Central memory CD4-positive, alpha-beta T cell (primary cell): ENCODE measurements at regions not wholly inside any gene's neighbourhood (a gene's known extent, or its start where the extent isn't known, plus 50 kb on each side); places are given as distances from the start of the nearest gene placed in this dataset.
"Not testable (repeated sequence)": the region's sequence is repeated elsewhere in the genome, so short reads cannot be mapped to it uniquely, and the experiment has no call there.

Source experiments
- DNase-seq: peaks from one replicate; pipeline ENCODE4 v3.0.0; 2022

DNA sequence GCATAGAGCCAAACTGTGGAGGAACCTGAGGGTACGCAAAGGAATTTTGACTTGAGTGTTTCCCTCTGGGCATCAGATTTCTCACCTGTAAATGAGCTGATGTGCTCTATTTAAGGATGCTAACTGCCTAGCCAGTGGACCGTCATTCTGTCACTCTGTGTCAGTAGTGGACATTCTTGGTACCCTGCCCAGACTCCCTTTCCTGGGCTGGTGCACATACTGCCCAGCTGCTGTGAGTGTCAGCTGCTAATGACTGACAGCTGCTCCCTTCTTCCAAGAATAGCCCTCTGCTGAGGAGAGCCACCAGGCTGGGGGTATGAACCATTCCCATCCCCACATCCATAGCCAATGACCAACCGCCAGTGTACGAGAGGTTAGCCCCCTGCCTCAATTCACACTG is 193.1 kb upstream of the DAB1 start:
- DNase-seq = no peak

- DNase-seq = no peak
These were observed 192.1 kb upstream of the DAB1 start for GRCh38 chr1:57615956-57616355.

- no peak for DNase-seq
These were observed 189.0 kb upstream of the DAB1 start for GRCh38 chr1:57612833-57613232.

DNA sequence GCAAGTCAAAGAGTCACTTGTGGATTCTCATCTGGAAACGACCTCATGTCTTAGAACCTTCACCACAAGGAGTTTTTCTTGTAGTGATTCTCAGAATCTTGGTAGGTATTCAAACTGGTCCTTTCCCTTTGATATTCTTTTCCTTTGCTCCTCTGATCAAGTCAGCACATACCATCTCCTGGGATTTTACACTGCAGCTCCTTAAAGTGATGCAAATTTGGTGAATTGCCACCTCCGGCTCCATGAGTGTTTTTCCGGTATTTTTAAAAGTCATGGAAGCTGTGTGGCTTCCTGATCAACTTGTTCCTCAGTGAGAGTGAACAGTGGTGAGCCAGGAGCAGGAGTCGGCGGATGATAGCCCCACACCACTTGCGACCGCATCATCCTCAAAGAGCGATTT is 182.1 kb upstream of the DAB1 start:
- DNase-seq = no peak

DNA sequence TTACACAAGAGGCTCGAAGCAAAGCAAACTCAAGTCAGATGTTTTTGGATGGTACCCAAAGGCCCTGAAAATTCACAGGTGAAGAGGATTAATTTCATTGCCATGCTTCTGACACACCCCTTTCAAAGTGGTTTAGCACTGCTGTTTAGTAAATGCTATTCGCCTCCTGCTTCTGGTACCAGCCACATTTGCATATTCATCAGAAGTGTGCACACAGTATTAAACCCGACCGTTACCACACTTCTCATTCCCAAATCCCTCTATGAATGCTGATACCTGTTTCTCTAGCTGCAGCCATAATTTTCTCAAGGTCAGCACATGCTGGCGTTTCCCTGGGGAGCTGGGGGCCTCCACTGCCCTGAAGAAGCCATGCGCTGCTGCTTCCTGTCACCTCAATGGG is 179.8 kb upstream of the DAB1 start:
- DNase-seq = no peak

DNA sequence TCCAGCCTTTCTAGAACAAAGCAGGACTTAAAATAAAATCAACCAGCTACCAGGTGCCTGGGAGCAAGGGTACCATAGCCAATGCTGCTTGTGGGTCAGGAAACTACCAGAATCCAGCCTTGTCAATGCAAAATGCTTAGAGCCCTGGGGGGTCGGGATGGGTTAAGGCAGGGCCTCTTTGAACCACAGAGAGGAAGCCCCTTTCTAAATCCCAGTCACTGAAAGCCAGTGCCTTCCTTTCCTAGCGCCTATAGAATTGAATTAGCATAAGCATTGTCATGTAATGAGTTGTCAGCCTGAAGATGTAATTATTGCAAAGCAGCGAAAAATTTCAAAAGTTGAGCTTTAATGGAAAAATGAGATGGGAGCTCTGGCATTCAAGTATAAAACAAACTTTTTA is 176.6 kb upstream of the DAB1 start:
- DNase-seq = no peak

- DNase-seq = no peak
These were observed 175.6 kb upstream of the DAB1 start for GRCh38 chr1:57599236-57599994.

DNA sequence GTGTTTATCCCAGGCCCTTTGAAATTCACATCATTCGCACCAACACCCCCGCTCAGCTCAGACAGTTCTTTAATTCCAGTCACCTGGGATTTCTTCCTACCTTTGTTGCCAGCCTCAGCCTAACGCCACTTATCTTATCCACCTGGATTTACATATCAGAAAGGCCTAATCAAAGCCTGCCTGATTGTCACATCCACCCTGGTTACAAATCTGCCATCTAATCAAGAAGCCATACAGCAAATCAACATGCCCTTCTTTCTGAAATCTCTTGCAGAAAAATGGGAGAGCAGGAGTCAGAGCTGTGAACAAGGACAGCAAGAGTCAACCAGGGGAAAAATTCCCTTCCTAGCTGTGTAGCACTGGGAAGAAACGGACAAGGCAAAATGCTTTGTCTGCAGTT is 173.2 kb upstream of the DAB1 start:
- no peak for DNase-seq

DNA sequence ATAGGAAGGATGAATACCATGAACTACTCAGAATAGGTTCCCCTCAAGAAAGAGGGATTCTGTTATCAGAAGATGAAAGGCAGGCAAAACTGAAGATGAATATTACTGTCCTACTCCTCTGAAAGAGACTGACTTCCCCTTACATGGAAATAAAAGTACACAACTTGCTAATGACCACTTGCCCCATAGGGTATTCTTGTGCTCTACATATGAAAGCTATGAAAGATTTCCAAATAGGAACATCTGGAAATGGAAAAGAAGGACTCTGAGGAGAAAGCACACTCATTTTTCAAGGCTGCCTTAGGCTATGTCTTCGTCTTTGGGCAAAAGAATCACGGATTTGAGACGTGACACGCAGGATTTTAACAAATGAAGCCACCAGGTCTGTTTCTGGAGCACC is 170.1 kb upstream of the DAB1 start:
- no peak for DNase-seq

- no peak for DNase-seq
These were observed 168.0 kb upstream of the DAB1 start for GRCh38 chr1:57591842-57592241.

- no peak for DNase-seq
These were observed 167.1 kb upstream of the DAB1 start for GRCh38 chr1:57590978-57591377.

DNA sequence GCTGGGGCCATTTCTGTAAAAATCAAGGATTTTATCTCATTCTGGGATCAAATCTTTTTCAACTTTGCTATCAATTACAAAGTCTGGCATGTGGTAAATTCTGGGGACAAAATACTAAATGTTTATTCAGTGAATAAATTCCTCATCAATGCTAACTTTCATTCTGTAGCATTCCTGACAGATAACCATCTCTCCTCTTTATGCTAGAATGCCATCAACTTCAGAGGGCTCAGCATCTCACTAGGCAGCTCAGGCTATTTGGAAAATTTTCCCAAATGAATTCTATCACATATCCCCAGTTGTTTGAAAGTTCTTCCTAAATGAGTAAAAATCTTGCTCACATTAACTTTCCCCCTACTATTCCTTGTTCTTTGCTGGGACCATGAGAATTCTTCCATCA is 163.0 kb upstream of the DAB1 start:
- no peak for DNase-seq

- DNase-seq = no peak
These were observed 154.8 kb upstream of the DAB1 start for GRCh38 chr1:57578680-57579079.

DNA sequence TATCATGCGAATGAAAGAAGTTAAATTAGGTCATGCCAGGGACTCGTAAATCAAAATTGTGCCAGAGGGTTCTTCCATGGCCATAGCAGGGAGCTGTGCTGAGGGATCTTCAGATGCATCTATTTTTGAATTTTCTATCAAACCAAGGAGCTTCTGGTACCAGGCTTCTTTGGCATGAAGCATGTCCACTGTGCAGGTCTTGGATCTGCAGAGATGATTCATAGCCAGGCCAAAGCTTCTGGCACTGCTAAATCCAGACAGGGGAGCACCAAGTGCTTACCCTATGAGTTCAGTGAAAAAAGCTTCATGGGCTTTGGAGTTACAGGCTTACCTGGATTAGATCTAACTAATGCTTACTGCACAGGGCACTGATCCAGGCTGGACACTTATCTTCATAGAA is 154.2 kb upstream of the DAB1 start:
- DNase-seq = no peak

GRCh38 chr1:57576756-57577155 is 152.9 kb upstream of the DAB1 start:
- no peak for DNase-seq

DNA sequence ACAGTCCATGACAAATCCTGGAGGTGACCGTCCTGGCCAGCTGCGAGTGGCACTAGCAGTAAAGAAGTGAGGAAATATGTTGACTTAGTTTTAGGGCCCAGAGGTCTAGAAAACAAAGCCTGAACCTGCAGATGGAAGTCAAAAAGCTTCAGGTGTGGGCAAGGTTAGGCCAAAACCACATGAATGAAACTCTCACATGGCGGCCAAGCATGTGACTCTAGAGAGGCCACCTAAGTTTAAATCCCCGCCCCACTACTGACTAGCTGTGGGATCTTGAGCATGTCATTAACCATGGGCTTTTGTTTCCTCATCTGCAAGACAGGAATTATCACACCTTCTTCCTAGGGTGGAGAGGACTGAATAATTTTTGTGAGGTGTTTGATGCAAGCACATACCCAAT is 148.2 kb upstream of the DAB1 start:
- DNase-seq = no peak

DNA sequence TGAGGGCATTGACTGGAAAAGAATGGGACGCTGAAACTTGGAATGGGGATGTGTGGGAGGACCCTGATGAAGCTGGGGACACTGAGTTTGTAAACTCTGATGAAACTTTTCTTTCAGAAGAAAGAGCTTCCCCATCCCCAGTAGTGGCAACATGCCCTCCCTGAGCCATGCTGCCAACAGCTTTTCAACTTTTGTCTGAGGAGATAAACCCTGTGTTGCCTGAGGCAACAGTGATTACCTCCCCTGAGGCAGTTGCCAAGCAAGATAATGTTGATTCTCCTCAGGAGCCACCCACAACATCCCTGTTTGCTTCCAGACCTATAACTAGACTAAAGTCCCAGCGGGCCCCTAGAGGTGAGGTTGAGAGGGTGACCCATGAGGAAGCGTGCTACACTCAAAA is 134.2 kb upstream of the DAB1 start:
- not testable (repeated sequence) for DNase-seq

- DNase-seq = no peak
These were observed 129.8 kb upstream of the DAB1 start for GRCh38 chr1:57553666-57554065.

- DNase-seq = no peak
These were observed 127.6 kb upstream of the DAB1 start for GRCh38 chr1:57551476-57551875.

GRCh38 chr1:57550092-57550491 is 126.2 kb upstream of the DAB1 start:
- no peak for DNase-seq

DNA sequence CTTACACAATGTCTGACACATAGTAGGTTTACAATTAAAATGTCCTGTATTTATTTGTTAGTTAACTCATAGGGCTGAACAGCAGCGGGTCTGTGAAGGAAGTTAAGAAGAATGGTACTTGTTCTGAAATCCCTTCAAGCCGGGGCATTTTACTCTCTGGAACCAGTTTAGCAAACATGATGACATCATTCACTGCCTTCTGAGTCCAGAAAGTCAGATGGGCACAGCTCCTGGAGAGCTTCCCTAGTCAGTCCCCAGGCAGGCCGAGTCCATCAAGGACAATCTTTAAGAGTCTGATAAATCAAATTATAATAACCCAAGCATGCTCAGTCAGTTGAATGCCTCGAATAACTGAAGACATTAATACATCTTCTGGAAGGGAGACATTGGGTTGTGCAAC is 125.4 kb upstream of the DAB1 start:
- no peak for DNase-seq

- DNase-seq = no peak
These were observed 122.9 kb upstream of the DAB1 start for GRCh38 chr1:57546549-57547330.

- DNase-seq = no peak
These were observed 120.5 kb upstream of the DAB1 start for GRCh38 chr1:57544345-57544744.

DNA sequence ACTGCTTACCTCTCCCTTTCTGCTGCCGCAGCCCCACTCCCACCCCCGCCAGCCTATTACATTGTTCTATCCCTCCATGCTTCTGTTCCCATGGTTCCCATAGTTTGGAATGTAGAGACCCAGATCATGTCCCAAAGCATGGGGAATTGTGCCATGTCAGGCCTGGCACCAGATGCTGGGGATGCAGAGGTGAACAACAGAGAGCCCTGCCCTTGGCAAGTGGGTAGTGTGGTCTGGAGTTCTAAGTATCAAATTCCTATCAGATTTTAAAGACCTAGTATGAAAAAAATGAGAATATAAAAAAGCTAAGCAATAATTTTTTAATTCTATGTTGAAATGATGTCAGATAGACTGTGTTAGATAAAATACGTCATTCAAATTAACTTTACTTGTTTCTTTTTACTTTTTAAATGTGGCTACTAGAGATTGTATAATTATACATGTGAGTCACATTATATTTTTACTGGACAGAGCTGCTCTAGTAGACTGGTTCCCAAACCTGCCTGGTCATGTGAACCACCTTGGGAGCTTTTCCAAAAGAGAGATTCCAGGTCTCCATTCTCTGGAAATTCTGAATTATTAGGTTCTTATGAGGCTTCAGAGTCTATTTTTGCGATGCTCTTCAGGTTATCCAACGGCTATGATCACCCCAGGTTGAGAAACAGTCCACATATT is 113.0 kb upstream of the DAB1 start:
- no peak for DNase-seq
